Keratinocyte (primary cell): ENCODE measurements at regions not wholly inside any gene's neighbourhood (a gene's known extent, or its start where the extent isn't known, plus 50 kb on each side); places are given as distances from the start of the nearest gene placed in this dataset.

Experiments
- DNase-seq: peaks from one replicate; pipeline ENCODE4 v3.0.0-alpha.2; 2011; ENCODE audit warnings: low read depth, missing footprints, low spot score
- FAIRE-seq: peaks from 2 replicates; lab custom pipeline; 2011; peaks lifted over from hg19 to GRCh38; lab: Jason Lieb, UNC
- H2AFZ ChIP-seq: 2 replicates; pipeline ENCODE4 v1.6.0; 2012; ENCODE audit warnings: low read length, control low read depth, inconsistent platforms; ENCODE audit not compliant: control insufficient read depth
- H3K27ac ChIP-seq: 2 replicates; pipeline ENCODE4 v1.5.1; 2011; ENCODE audit warnings: low read length; ENCODE audit not compliant: control insufficient read depth, insufficient read depth
- H3K27me3 ChIP-seq: 3 replicates; pipeline ENCODE4 v1.6.0; 2011; ENCODE audit warnings: low read length; ENCODE audit not compliant: control insufficient read depth, insufficient read depth; ENCODE audit errors: extremely low read depth
- H3K36me3 ChIP-seq, 2 experiments: 2 replicates in 1 of 2; 3 replicates in 1 of 2; pipeline ENCODE4 v1.5.1; 2011; ENCODE audit warnings: low read length in 2 of 2, mild to moderate bottlenecking in 1 of 2; ENCODE audit not compliant: control insufficient read depth in 2 of 2, insufficient read depth in 2 of 2; ENCODE audit errors: extremely low read depth in 1 of 2
- H3K4me1 ChIP-seq: 3 replicates; pipeline ENCODE4 v1.5.1; 2011; ENCODE audit warnings: low read length; ENCODE audit not compliant: control insufficient read depth, insufficient read depth; ENCODE audit errors: extremely low read depth
- H3K4me2 ChIP-seq: 3 replicates; pipeline ENCODE4 v1.6.0; 2011; ENCODE audit warnings: low read depth, low read length; ENCODE audit not compliant: control insufficient read depth, insufficient read depth; ENCODE audit errors: extremely low read depth
- H3K4me3 ChIP-seq, 3 experiments: fragments of 200-600 bp in 1 of 3; sonication (generic) in 1 of 3; 2 replicates in 2 of 3; 3 replicates in 1 of 3; pipeline ENCODE4 v1.5.1; 2011 to 2016; ENCODE audit warnings: low read length in 3 of 3, mild to moderate bottlenecking in 3 of 3, control low read depth in 2 of 3, inconsistent platforms in 1 of 3, low read depth in 1 of 3, mixed read lengths in 1 of 3, mixed run types in 1 of 3, moderate library complexity in 1 of 3; ENCODE audit not compliant: control insufficient read depth in 2 of 3, insufficient read depth in 2 of 3; ENCODE audit errors: extremely low read depth in 1 of 3
- H3K79me2 ChIP-seq: 2 replicates; pipeline ENCODE4 v1.6.0; 2012; ENCODE audit warnings: low read length; ENCODE audit not compliant: control insufficient read depth, insufficient read depth
- H3K9ac ChIP-seq: 3 replicates; pipeline ENCODE4 v1.6.0; 2011; ENCODE audit warnings: low read length; ENCODE audit not compliant: control insufficient read depth, insufficient read depth; ENCODE audit errors: extremely low read depth
- H3K9me1 ChIP-seq: 3 replicates; pipeline ENCODE4 v1.6.0; 2011; ENCODE audit warnings: low read length; ENCODE audit not compliant: control insufficient read depth, insufficient read depth; ENCODE audit errors: extremely low read depth
- H3K9me3 ChIP-seq: 2 replicates; pipeline ENCODE4 v1.5.1; 2012; ENCODE audit warnings: low read depth, low read length; ENCODE audit not compliant: control insufficient read depth
- H4K20me1 ChIP-seq: 3 replicates; pipeline ENCODE4 v1.6.0; 2011; ENCODE audit warnings: low read length; ENCODE audit not compliant: control insufficient read depth, insufficient read depth; ENCODE audit errors: extremely low read depth
- CTCF ChIP-seq, 3 experiments: IDR thresholded peaks in 1 of 3; conservative IDR thresholded peaks in 1 of 3; optimal IDR thresholded peaks in 1 of 3; 2 replicates in 2 of 3; 3 replicates in 1 of 3; pipeline versions ENCODE3 to v1.5.1; 2011; ENCODE audit warnings: low read length in 3 of 3, mild to moderate bottlenecking in 3 of 3, moderate library complexity in 2 of 3, control low read depth in 1 of 3, inconsistent platforms in 1 of 3; ENCODE audit not compliant: insufficient read depth in 2 of 3; ENCODE audit errors: extremely low read depth in 1 of 3
- EZH2 ChIP-seq: IDR thresholded peaks from one replicate; pipeline ENCODE4 v1.6.1; 2012; ENCODE audit warnings: inconsistent platforms, mild to moderate bottlenecking, low read length, moderate library complexity
- dilution Hi-C: fragments of 300-500 bp; cut with MboI; formaldehyde crosslinking; loops from one replicate; pipeline ENCODE4 v1.7.0; 2020; ENCODE audit warnings: low sequenced_read_pairs; ENCODE audit not compliant: extremely low pct_ligation_motif_present

- H3K79me2 ChIP-seq: no peaks in the 10 kb centered on the region
- no peak overlapping the region for H3K9ac ChIP-seq
- H3K4me3 ChIP-seq: no peak overlapping the region
- no peak overlapping the region for H2AFZ ChIP-seq
- H3K36me3 ChIP-seq: no peaks in the 10 kb centered on the region
- FAIRE-seq: no peak
- no peaks in the 10 kb centered on the region for H3K9me3 ChIP-seq
- dilution Hi-C loops: no loop called here
- no peak for DNase-seq
- no peaks in the 10 kb centered on the region for H3K27me3 ChIP-seq
- H3K4me2 ChIP-seq: no peak overlapping the region
- TF ChIP-seq EZH2 (no peak), CTCF (optimal IDR thresholded peaks at IDR 0.05 in 1 of 3, IDR thresholded peaks at IDR 0.05 in 1 of 3, conservative IDR thresholded peaks at IDR 0.05 in 1 of 3; ENCODE audit: extremely low read depth in 1 of 3, insufficient read depth in 2 of 3, low read length in 3 of 3) (no peak)
- no peak overlapping the region for H3K27ac ChIP-seq
- H3K4me1 ChIP-seq: no peaks in the 10 kb centered on the region
- no peaks in the 10 kb centered on the region for H3K9me1 ChIP-seq
- no peaks in the 10 kb centered on the region for H4K20me1 ChIP-seq
These were observed 124.2 kb downstream of the TMEM132E start for GRCh38 chr17:34703533-34703932.

- Histone ChIP-seq H3K79me2 (no peaks in the 10 kb centered on the region), H3K9ac (no peak overlapping the region), H2AFZ (no peak overlapping the region), H3K4me3 (no peak overlapping the region), H4K20me1 (no peaks in the 10 kb centered on the region), H3K4me1 (no peaks in the 10 kb centered on the region), H3K4me2 (no peak overlapping the region), H3K27me3 (no peaks in the 10 kb centered on the region), H3K9me1 (no peaks in the 10 kb centered on the region), H3K9me3 (no peaks in the 10 kb centered on the region), H3K27ac (no peak overlapping the region), H3K36me3 (no peaks in the 10 kb centered on the region)
- FAIRE-seq (no peak), DNase-seq (no peak)
- no peak for TF ChIP-seq EZH2
- TF ChIP-seq CTCF (optimal IDR thresholded peaks at IDR 0.05 in 1 of 3, IDR thresholded peaks at IDR 0.05 in 1 of 3, conservative IDR thresholded peaks at IDR 0.05 in 1 of 3; ENCODE audit: extremely low read depth in 1 of 3, insufficient read depth in 2 of 3, low read length in 3 of 3): no peak
- dilution Hi-C loops: no loop called here
These were observed 119.8 kb downstream of the TMEM132E start for GRCh38 chr17:34699181-34699580.
